ENCODE measurements at regions not wholly inside any gene's neighbourhood (a gene's known extent, or its start where the extent isn't known, plus 50 kb on each side); places are given as distances from the start of the nearest gene placed in this dataset.

DNA sequence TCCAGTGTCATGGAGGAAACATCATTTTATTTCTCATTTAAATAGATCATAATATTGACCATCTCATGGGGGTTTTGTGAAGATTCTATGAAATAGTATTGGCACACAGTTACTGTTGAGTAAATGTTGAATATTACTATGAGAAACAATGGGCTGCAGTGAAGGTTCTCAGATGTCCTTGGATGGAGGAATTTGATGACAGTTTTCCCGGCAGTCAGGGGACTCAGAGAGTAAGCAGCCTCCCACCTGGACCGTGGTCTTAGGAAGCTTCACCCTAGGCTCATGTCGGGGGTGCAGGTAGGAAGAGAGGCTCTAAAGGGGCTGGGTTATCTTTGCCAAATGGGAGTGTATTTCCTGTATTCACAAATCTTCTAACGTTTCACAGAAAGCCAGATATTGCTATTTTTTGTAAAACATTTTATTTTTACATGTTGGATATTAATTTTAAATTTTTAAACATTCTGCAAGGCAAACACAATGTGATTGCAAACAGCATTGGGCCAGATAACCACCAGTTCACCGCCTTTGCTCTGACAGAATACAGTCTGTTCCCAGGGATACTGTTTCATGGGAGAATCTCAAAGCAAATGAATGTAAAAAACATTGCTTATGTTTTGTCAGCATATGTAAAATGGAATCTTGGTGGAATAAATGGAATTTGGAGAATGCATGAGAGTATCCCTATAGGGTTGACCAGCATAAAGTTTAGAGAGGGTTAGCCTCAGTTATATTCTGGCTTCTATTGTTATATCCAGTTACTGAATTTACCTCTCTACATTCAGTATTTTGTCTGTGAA lies 380.8 kb upstream of the TMEM132C start:
- no peak for DNase-seq (ENCODE audit: low spot score)
- in situ Hi-C loops (cut with MboI; ENCODE audit: low pct_unique_long_range_greater_than_20kb, low sequenced_read_pairs, unreplicated experiment) = no loop called here
- TF ChIP-seq, protein P1, sequence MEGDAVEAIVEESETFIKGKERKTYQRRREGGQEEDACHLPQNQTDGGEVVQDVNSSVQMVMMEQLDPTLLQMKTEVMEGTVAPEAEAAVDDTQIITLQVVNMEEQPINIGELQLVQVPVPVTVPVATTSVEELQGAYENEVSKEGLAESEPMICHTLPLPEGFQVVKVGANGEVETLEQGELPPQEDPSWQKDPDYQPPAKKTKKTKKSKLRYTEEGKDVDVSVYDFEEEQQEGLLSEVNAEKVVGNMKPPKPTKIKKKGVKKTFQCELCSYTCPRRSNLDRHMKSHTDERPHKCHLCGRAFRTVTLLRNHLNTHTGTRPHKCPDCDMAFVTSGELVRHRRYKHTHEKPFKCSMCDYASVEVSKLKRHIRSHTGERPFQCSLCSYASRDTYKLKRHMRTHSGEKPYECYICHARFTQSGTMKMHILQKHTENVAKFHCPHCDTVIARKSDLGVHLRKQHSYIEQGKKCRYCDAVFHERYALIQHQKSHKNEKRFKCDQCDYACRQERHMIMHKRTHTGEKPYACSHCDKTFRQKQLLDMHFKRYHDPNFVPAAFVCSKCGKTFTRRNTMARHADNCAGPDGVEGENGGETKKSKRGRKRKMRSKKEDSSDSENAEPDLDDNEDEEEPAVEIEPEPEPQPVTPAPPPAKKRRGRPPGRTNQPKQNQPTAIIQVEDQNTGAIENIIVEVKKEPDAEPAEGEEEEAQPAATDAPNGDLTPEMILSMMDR (IDR thresholded peaks at IDR 0.05; ENCODE audit: extremely low read depth, insufficient read depth, missing control alignments) = no peak

DNA sequence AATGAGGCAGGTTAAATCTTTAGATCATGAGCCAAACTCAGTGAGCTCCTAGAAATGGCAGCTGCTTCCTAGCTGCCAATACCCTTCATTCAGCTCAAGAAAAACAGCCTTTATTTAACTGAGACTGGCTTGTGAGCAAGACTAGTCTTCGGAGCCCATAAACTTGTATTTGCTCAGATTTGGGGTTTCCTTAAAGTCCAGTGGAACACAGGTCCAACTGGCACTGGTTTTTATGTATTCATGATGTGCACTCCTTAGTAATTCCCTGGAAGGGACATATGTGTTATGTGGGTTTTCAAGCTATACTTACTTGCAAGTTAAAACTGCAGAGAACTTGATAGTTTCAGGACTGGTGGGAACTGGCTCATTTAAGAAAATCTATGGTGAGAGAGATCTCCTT lies 380.1 kb upstream of the TMEM132C start:
- in situ Hi-C loops (cut with MboI; ENCODE audit: low pct_unique_long_range_greater_than_20kb, low sequenced_read_pairs, unreplicated experiment) = no loop called here
- DNase-seq (ENCODE audit: low spot score) = no peak
- TF ChIP-seq, protein P1 (IDR thresholded peaks at IDR 0.05; ENCODE audit: extremely low read depth, insufficient read depth, missing control alignments) = no peak

DNA sequence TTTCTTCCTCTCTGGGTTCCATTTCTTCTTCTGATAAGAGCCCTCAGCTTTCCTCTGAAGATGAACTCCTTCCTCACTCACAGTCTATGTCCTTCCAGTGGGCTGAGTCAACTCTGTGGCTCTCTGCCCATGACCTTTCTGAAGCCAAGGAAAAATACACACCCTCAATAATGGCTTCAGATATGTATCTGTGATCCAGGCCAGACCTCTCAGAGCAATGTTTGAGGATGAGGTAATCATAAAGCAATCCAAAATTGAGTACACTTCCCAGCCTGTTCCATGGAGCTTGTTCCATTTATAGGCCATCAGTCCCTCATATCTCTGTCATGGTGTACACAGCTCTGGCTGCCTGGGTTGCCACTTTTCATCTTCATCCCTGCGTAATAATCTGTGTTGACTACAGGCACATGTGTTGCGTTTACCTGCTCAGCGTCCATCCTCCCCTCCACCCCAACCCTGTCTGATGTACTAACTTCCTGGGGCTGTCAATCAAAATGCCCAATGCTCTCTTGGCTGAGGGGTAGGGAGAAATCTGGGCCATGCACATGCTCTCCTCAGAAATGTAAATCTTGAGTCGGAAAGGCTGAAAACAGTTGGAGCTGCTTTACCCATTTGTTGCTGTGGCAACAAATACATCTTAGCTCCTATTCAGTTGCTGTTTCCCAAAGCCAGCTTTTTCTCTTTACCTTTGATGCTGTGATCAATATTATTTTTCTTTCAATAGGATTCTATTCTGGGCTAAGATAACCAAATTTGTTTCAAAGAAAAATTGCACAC lies 377.8 kb upstream of the TMEM132C start:
- in situ Hi-C loops (cut with MboI; ENCODE audit: low pct_unique_long_range_greater_than_20kb, low sequenced_read_pairs, unreplicated experiment) = no loop called here
- TF ChIP-seq, protein P1 (IDR thresholded peaks at IDR 0.05; ENCODE audit: extremely low read depth, insufficient read depth, missing control alignments) = no peak
- no peak for DNase-seq (ENCODE audit: low spot score)

DNA sequence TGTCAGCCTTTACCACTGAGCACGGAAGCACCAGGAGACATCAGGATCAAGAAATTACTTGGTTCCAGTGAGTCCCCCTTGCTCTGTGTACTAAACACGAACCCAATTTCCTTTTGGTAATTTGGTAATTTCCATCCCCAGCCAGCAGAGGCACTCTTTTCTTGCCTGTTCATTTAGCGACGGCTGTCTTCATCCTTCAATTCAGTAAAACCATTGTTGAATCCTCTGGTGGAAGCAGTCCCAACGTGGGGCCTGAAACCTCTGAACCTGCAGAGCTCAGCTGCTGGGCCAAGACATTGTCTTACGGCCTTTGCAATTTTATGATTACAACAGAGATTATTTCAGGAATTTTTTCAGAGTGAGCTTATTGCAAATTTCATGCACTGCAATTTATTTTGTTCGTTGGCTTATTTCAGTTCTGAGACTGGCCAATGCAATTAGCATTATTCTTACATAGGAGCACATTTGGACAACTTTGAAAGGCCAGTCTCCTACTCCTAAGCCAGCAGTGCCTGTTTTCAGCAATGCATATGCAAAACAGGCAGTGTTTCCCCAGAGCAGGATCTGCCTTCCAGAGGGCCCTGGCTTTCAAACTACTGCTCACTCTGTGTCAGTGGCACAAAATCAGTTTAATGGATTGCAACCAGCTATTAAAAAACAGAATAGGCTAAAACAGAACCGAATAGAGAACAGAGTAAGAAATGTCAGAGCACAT lies 372.9 kb upstream of the TMEM132C start:
- DNase-seq (ENCODE audit: low spot score) = no peak
- TF ChIP-seq, protein P1 (IDR thresholded peaks at IDR 0.05; ENCODE audit: extremely low read depth, insufficient read depth, missing control alignments) = no peak
- in situ Hi-C loops (cut with MboI; ENCODE audit: low pct_unique_long_range_greater_than_20kb, low sequenced_read_pairs, unreplicated experiment) = no loop called here

DNA sequence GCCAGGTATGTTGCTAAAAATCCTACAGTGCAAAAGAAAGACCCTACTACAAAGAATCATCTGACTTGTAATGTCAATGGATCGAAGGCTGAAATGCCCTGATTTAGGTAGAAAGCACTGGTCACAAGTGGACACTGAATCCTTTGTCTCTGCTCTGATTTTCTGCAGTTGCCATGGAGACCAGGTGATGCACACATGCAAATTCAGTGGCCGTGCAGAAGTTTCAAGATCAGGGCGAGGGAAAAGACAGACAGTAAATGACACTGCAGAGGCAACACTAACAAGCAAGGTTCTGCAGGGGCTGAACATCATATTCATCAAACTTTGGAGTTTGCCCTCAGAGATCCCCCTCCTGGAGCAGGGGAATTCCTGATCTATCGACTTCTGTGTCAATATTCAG lies 370.3 kb upstream of the TMEM132C start:
- in situ Hi-C loops (cut with MboI; ENCODE audit: low pct_unique_long_range_greater_than_20kb, low sequenced_read_pairs, unreplicated experiment) = no loop called here
- TF ChIP-seq, protein P1 (IDR thresholded peaks at IDR 0.05; ENCODE audit: extremely low read depth, insufficient read depth, missing control alignments) = no peak
- DNase-seq (ENCODE audit: low spot score) = no peak

DNA sequence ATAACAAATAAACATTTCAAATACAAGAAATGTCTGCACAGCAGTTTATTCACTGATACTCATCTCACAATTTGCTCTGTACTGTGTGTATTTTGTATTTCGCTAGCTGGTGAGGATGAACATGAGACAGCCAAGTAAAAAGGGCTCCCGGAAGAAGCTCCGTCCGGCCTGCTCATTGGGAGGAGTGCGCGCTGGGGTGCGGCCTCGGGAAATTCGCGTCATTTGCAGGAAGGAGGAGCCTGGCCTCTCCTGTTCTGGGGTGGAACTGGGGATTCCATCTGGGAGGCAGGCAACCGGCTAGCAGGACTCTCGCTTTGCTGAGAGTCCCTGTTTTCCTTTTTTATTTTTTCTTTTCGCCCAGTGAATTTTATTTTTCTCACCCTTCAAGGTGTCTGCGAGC lies 368.4 kb upstream of the TMEM132C start:
- in situ Hi-C loops (cut with MboI; ENCODE audit: low pct_unique_long_range_greater_than_20kb, low sequenced_read_pairs, unreplicated experiment) = no loop called here
- TF ChIP-seq, protein P1 (IDR thresholded peaks at IDR 0.05; ENCODE audit: extremely low read depth, insufficient read depth, missing control alignments) = no peak
- DNase-seq (ENCODE audit: low spot score) = no peak

Data from GM13977 (cell line).